ENCODE measurements at regions not wholly inside any gene's neighbourhood (a gene's known extent, or its start where the extent isn't known, plus 50 kb on each side); places are given as distances from the start of the nearest gene placed in this dataset.

DNA sequence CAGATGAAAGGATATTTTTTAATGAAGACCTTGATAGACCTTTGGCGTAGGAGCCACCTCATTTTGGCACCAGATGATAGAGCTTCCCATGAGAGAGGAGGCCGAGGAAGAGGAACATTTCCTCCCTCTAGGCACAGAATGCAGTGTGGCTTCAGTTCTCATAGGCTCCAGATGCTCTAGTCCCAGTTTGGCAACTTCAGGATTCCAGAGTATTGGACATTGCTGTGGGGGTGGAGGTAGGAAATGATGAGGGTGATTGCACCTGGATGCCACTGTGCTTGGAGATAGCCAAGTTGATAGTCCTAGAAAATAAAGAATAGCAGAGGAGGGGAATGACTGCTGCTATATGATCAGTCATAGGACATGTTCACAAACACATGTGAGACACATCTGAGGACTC is 58.3 kb upstream of the KY start:
- no peak overlapping the region for H3K23ac ChIP-seq (ENCODE audit: insufficient read length, low read depth, low read length)
- no peak overlapping the region for H2BK5ac ChIP-seq (ENCODE audit: insufficient read length, low read length)
- H3K18ac ChIP-seq (ENCODE audit: insufficient read length, low read depth, low read length) = no peak overlapping the region
- Mint-ChIP-seq H3K4me3 (no peak overlapping the region), H3K36me3 (ENCODE audit: insufficient read depth in 1 of 3, low read depth in 3 of 3) (no peaks in the 10 kb centered on the region), H3K9me3 (no peaks in the 10 kb centered on the region), H3K4me1 (0 out of 4 replicates have a peak, but pooled peaks cover 0 to 3% of the 10 kb centered on the region in 2 experiments), H3K27ac (no peak overlapping the region), H3K27me3 (ENCODE audit: low read depth) (peaks cover 21% of the 10 kb centered on the region)
- H2AFZ ChIP-seq (ENCODE audit: low read length) = no peak overlapping the region
- no peaks in the 10 kb centered on the region for H3K79me1 ChIP-seq (ENCODE audit: insufficient read depth, low read depth, low read length, poor library complexity, severe bottlenecking)
- no CpG with 5 or more reads among the region's 2 CpGs for WGBS (ENCODE audit: extremely low coverage, insufficient read length, low lambda C conversion rate)
- no peak overlapping the region for H2BK120ac ChIP-seq (ENCODE audit: low read depth, low read length, poor library complexity, severe bottlenecking)
- no peak overlapping the region for H2BK15ac ChIP-seq (ENCODE audit: low read depth, low read length)
- H2BK20ac ChIP-seq (ENCODE audit: low read depth, low read length, poor library complexity, severe bottlenecking) = no peak overlapping the region
- no peaks in the 10 kb centered on the region for H3K23me2 ChIP-seq (ENCODE audit: insufficient read length, low read depth, low read length, poor library complexity, severe bottlenecking)
- TF ChIP-seq, protein P1, sequence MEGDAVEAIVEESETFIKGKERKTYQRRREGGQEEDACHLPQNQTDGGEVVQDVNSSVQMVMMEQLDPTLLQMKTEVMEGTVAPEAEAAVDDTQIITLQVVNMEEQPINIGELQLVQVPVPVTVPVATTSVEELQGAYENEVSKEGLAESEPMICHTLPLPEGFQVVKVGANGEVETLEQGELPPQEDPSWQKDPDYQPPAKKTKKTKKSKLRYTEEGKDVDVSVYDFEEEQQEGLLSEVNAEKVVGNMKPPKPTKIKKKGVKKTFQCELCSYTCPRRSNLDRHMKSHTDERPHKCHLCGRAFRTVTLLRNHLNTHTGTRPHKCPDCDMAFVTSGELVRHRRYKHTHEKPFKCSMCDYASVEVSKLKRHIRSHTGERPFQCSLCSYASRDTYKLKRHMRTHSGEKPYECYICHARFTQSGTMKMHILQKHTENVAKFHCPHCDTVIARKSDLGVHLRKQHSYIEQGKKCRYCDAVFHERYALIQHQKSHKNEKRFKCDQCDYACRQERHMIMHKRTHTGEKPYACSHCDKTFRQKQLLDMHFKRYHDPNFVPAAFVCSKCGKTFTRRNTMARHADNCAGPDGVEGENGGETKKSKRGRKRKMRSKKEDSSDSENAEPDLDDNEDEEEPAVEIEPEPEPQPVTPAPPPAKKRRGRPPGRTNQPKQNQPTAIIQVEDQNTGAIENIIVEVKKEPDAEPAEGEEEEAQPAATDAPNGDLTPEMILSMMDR (conservative IDR thresholded peaks at IDR 0.05) = no peak
- H3K56ac ChIP-seq (ENCODE audit: insufficient read length, low read depth, low read length) = no peak overlapping the region
- H3K27me3 ChIP-seq (ENCODE audit: insufficient read depth, low read length) = no peaks in the 10 kb centered on the region
- no peak overlapping the region for H3K9ac ChIP-seq (ENCODE audit: extremely low read depth, insufficient read length, low read length)
- H4K20me1 ChIP-seq (ENCODE audit: control insufficient read depth, insufficient read depth, insufficient read length) = no peaks in the 10 kb centered on the region
- no peak overlapping the region for H2AK5ac ChIP-seq (ENCODE audit: insufficient read length, low read length)
- no peak for DNase-seq
- H4K8ac ChIP-seq (replicated peaks; ENCODE audit: insufficient read length, low read depth, low read length) = no peak overlapping the region
- H4K91ac ChIP-seq (ENCODE audit: insufficient read length, low read depth, low read length) = no peak overlapping the region
- no peaks in the 10 kb centered on the region for H3K4me1 ChIP-seq (ENCODE audit: insufficient read depth, low read length)
- no peaks in the 10 kb centered on the region for H3K79me2 ChIP-seq (ENCODE audit: insufficient read depth, low read length)
- H3K4ac ChIP-seq (ENCODE audit: low read depth, low read length) = no peak overlapping the region
- no peak overlapping the region for H3K14ac ChIP-seq (ENCODE audit: insufficient read depth, low read length)
- H4K5ac ChIP-seq (ENCODE audit: insufficient read length, low read depth, low read length) = no peak overlapping the region
- no peak overlapping the region for H3K4me2 ChIP-seq (ENCODE audit: insufficient read depth, insufficient read length, low read length)
- H3K9me3 ChIP-seq (ENCODE audit: control insufficient read depth, low read depth, low read length) = no peaks in the 10 kb centered on the region
- no peak overlapping the region for H3K27ac ChIP-seq (ENCODE audit: insufficient read length, low read depth, low read length)
- no peak overlapping the region for H2BK12ac ChIP-seq (ENCODE audit: insufficient read length, low read depth, low read length)
- H3T11ph ChIP-seq (ENCODE audit: low read length) = no peak overlapping the region
